ENCODE measurements at regions not wholly inside any gene's neighbourhood (a gene's known extent, or its start where the extent isn't known, plus 50 kb on each side); places are given as distances from the start of the nearest gene placed in this dataset.

- H3K27ac ChIP-seq: no peak overlapping the region
- no peak for DNase-seq (ENCODE audit: low read depth in 1 of 2, low spot score in 1 of 2)
- TF ChIP-seq KDM5A (IDR thresholded peaks at IDR 0.05) (no peak), RAD21 (conservative IDR thresholded peaks at IDR 0.05 in 1 of 2, IDR thresholded peaks at IDR 0.05 in 1 of 2) (no peak), ELK1 (IDR thresholded peaks at IDR 0.05; ENCODE audit: low read depth, low read length) (no peak), FOXS1 (CRISPR knock-in tag; IDR thresholded peaks at IDR 0.05) (no peak)
- WGBS (ENCODE audit: missing lambda C conversion rate): 13% methylated on average over 2 of the region's 2 CpGs
- ChIA-PET CTCF (interaction anchor here (0.5 kb wide), 1 partner anchor 239 kb away, joined by 3 read pairs; no protein-coding TSS in a partner anchor), POLR2A (no interaction called here)
- H3K4me3 ChIP-seq: no peak overlapping the region
- H3K4me1 ChIP-seq: no peaks in the 10 kb centered on the region
- no peak overlapping the region for H3K4me2 ChIP-seq
- FAIRE-seq: no peak
- no peak for ATAC-seq
- H3K9me3 ChIP-seq: 0 out of 3 replicates have a peak, but pooled peaks cover 3% of the 10 kb centered on the region
Observed at GRCh38 chr5:117488976-117489500, 914.4 kb upstream of the SEMA6A start.

DNA sequence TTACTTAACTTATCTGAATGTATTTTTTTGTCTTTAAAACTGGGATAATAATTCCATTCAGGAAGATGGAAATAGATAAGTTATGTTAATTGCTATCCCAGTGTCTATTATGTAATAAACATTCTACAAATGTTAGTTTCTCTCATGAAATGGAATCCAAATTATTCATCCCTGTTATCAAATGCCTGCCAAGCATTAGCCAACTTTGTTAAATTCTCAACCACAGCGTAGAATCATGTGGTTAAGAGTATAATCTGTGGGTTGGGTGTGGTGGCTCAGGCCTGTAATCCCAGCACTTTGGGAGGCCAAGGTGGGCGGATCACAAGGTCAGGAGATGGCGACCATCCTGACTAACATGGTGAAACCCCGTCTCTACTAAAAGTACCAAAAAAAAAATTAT lies 912.9 kb upstream of the SEMA6A start:
- ATAC-seq (no peak), FAIRE-seq (no peak), DNase-seq (ENCODE audit: low read depth in 1 of 2, low spot score in 1 of 2) (no peak)
- no peak overlapping the region for H3K4me3 ChIP-seq
- H3K4me2 ChIP-seq: no peak overlapping the region
- H3K4me1 ChIP-seq: no peaks in the 10 kb centered on the region
- no peak for TF ChIP-seq TP53 (CRISPR knock-in tag; IDR thresholded peaks at IDR 0.05)
- no peak for TF ChIP-seq HEYL (CRISPR knock-in tag; IDR thresholded peaks at IDR 0.05)
- no peak for TF ChIP-seq ZC3H11A (IDR thresholded peaks at IDR 0.05)
- H3K27ac ChIP-seq: no peak overlapping the region
- 13% methylated on average over 4 of the region's 4 CpGs for WGBS (ENCODE audit: missing lambda C conversion rate)
- ChIA-PET POLR2A (no interaction called here), CTCF (no interaction called here)
- no peaks in the 10 kb centered on the region for H3K9me3 ChIP-seq

DNA sequence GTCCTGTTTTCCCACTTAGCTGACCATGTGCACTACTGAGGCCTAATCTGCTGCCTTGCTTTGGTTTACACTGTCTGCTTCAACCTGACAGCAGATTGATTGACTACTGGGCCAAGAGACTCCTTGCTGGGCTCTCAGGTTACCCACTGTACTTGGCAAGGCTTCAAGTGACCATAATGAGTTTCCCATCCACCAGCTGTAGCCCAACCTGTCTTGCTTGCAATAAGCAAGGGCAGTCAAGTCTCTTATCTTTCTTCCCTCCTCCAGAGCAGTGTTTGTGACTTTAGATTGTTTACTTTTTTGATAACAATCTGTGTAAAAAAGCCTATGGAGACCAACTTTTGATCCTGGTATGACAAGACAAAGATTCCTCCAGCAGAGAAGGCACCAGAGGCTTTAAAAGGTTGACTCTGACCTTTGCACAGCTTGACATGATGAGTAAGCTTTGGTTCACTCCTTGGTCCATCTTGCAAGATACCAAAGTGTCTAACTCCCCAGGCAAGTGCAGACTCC lies 912.3 kb upstream of the SEMA6A start:
- FAIRE-seq (no peak), ATAC-seq (peak in 1 of 2 experiments; percentile 72; a peak in 3 of 6 replicates), DNase-seq (ENCODE audit: low read depth in 1 of 2, low spot score in 1 of 2) (peak in 1 of 2 experiments; percentile 63)
- Histone ChIP-seq H3K4me3 (no peak overlapping the region), H3K4me1 (no peaks in the 10 kb centered on the region), H3K4me2 (no peak overlapping the region), H3K27ac (no peak overlapping the region), H3K9me3 (no peaks in the 10 kb centered on the region)
- ChIA-PET CTCF (no interaction called here), POLR2A (no interaction called here)
- TF ChIP-seq CHD2 (IDR thresholded peaks at IDR 0.05; ENCODE audit: low read length, partially characterized antibody) (no peak), EHF (CRISPR knock-in tag; IDR thresholded peaks at IDR 0.05) (no peak), BHLHE40 (IDR thresholded peaks at IDR 0.05; ENCODE audit: low read depth, low read length) (no peak), ZSCAN20 (CRISPR knock-in tag; IDR thresholded peaks at IDR 0.05) (no peak), KDM1A (IDR thresholded peaks at IDR 0.05; ENCODE audit: low read depth) (no peak), POLR2A (IDR thresholded peaks at IDR 0.05; ENCODE audit: low read length) (no peak), PHF8 (IDR thresholded peaks at IDR 0.05; ENCODE audit: borderline replicate concordance, low read depth) (no peak), HOXB5 (CRISPR knock-in tag; IDR thresholded peaks at IDR 0.05) (no peak), HOXB13 (CRISPR knock-in tag; IDR thresholded peaks at IDR 0.05; ENCODE audit: low read depth) (no peak), CBX2 (IDR thresholded peaks at IDR 0.05; ENCODE audit: borderline replicate concordance, low read depth) (no peak), HDAC2 (IDR thresholded peaks at IDR 0.05) (no peak), ZNF302 (CRISPR knock-in tag; IDR thresholded peaks at IDR 0.05) (no peak), CEBPB (IDR thresholded peaks at IDR 0.05) (no peak), FOXS1 (CRISPR knock-in tag; IDR thresholded peaks at IDR 0.05) (no peak)

DNA sequence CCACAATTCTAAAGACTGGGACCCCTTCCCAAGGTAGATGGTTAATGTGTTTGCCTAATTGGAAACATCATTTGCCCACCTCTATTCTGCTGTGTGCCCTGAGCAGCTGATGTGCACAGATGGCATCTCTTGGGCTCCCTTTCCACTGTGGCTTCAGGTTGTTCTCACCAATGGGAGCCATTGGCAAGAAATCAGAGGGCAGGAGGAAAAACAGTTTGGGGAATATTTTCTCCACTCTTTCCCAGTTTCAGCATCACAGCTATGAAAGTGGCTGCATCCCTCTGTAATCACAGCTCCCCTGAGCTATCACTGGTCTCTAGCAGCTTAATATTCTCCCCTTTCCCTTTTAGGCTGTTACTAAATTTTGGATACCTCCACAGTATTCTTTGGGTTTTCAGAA lies 911.6 kb upstream of the SEMA6A start:
- ChIA-PET POLR2A (no interaction called here), CTCF (no interaction called here)
- Histone ChIP-seq H3K4me3 (no peak overlapping the region), H3K27ac (no peak overlapping the region), H3K9me3 (no peaks in the 10 kb centered on the region), H3K4me1 (no peaks in the 10 kb centered on the region), H3K4me2 (no peak overlapping the region)
- TF ChIP-seq FOSB (CRISPR knock-in tag; IDR thresholded peaks at IDR 0.05) (no peak), MAFK (IDR thresholded peaks at IDR 0.05; ENCODE audit: partially characterized antibody) (no peak), REST (IDR thresholded peaks at IDR 0.05) (no peak), ZC3H11A (IDR thresholded peaks at IDR 0.05) (no peak)
- no peak for FAIRE-seq
- DNase-seq (ENCODE audit: low read depth in 1 of 2, low spot score in 1 of 2): no peak
- no peak for ATAC-seq
